Ishikawa (cell line): ENCODE measurements at regions not wholly inside any gene's neighbourhood (a gene's known extent, or its start where the extent isn't known, plus 50 kb on each side); places are given as distances from the start of the nearest gene placed in this dataset.

Experiments used
- CEBPB ChIP-seq: IDR thresholded peaks from 2 replicates; pipeline ENCODE4 v1.6.1; 2012
- CREB1 ChIP-seq: IDR thresholded peaks from 2 replicates; pipeline ENCODE4 v1.6.1; 2012; ENCODE audit warnings: low read depth
- EGR1 ChIP-seq: IDR thresholded peaks from 2 replicates; pipeline ENCODE4 v1.6.1; 2012
- EP300 ChIP-seq: IDR thresholded peaks from 2 replicates; pipeline ENCODE4 v1.6.1; 2012; ENCODE audit warnings: borderline replicate concordance
- FOXM1 ChIP-seq: IDR thresholded peaks from 2 replicates; pipeline ENCODE4 v1.6.1; 2012; ENCODE audit warnings: low read depth, borderline replicate concordance
- NFIC ChIP-seq: IDR thresholded peaks from 2 replicates; pipeline ENCODE4 v1.6.1; 2012
- RAD21 ChIP-seq: IDR thresholded peaks from 2 replicates; pipeline ENCODE4 v1.6.1; 2012; ENCODE audit warnings: low read depth
- TAF1 ChIP-seq: IDR thresholded peaks from 2 replicates; pipeline ENCODE4 v1.6.1; 2012; ENCODE audit warnings: low read depth, mild to moderate bottlenecking
- TCF12 ChIP-seq: IDR thresholded peaks from 2 replicates; pipeline ENCODE4 v1.6.1; 2012; ENCODE audit warnings: low read depth
- TEAD4 ChIP-seq: IDR thresholded peaks from 2 replicates; pipeline ENCODE4 v1.6.1; 2012
- YY1 ChIP-seq: IDR thresholded peaks from 2 replicates; pipeline ENCODE4 v1.6.1; 2012; ENCODE audit warnings: low read depth
- ZBTB7A ChIP-seq: IDR thresholded peaks from 2 replicates; pipeline ENCODE4 v1.6.1; 2012; ENCODE audit warnings: low read depth
- TF ChIP-seq, protein P1 (sequence below): IDR thresholded peaks from 2 replicates; pipeline ENCODE4 v1.6.1; 2012
- TF ChIP-seq, protein P2 (sequence below): IDR thresholded peaks from 2 replicates; pipeline ENCODE4 v1.6.1; 2012
- TF ChIP-seq, protein P3 (sequence below): IDR thresholded peaks from 2 replicates; pipeline ENCODE4 v1.6.1; 2012; ENCODE audit warnings: low read depth, mild to moderate bottlenecking

DNA sequence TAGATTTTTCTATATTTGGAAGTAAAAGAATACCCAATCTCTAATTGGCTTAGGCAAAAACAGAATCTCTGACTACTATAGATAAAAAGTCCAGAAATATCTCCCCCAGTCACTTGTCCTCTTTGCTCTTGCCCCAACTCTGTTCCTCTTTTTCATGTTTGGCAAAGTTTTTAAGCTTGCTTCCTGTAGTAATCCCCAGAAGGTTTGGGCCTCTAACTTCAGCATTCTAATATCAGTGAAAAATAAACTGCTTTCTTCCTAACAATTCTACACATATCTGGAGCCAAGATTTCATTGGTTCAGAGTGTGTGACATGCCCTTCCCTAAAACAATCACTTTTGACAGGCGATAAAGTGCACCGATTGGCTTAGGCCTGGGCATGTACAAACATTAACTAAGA, 1680.3 kb downstream of the MAT2B start:
- TF ChIP-seq FOXM1 (no peak), YY1 (no peak), CEBPB (no peak), TAF1 (no peak), CREB1 (no peak), TCF12 (no peak), ZBTB7A (no peak)
- TF ChIP-seq, protein P1, sequence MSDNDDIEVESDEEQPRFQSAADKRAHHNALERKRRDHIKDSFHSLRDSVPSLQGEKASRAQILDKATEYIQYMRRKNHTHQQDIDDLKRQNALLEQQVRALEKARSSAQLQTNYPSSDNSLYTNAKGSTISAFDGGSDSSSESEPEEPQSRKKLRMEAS = no peak
- TF ChIP-seq, protein P2, sequence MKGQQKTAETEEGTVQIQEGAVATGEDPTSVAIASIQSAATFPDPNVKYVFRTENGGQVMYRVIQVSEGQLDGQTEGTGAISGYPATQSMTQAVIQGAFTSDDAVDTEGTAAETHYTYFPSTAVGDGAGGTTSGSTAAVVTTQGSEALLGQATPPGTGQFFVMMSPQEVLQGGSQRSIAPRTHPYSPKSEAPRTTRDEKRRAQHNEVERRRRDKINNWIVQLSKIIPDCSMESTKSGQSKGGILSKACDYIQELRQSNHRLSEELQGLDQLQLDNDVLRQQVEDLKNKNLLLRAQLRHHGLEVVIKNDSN = no peak

DNA sequence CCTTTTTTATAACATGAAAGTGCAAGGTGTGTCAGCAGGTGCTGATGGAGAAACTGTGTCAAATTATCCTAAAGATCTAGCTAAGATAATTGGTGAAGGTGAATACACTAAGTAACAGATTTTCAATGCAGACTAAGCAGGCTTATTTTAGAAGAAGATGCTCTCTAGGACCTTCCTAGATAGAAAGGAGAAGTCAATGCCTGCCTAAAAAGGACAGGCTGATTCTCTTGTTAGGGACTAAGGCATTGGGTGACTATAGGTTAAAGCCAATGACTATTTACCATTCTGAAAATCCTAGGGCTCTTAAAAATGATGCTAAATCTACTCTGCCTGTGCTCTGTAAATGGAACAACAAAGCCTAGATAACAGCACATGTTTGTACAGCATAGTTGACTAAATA, 1682.4 kb downstream of the MAT2B start:
- TF ChIP-seq EP300 (no peak), CEBPB (no peak), TEAD4 (no peak), NFIC (no peak)
- TF ChIP-seq, protein P3, sequence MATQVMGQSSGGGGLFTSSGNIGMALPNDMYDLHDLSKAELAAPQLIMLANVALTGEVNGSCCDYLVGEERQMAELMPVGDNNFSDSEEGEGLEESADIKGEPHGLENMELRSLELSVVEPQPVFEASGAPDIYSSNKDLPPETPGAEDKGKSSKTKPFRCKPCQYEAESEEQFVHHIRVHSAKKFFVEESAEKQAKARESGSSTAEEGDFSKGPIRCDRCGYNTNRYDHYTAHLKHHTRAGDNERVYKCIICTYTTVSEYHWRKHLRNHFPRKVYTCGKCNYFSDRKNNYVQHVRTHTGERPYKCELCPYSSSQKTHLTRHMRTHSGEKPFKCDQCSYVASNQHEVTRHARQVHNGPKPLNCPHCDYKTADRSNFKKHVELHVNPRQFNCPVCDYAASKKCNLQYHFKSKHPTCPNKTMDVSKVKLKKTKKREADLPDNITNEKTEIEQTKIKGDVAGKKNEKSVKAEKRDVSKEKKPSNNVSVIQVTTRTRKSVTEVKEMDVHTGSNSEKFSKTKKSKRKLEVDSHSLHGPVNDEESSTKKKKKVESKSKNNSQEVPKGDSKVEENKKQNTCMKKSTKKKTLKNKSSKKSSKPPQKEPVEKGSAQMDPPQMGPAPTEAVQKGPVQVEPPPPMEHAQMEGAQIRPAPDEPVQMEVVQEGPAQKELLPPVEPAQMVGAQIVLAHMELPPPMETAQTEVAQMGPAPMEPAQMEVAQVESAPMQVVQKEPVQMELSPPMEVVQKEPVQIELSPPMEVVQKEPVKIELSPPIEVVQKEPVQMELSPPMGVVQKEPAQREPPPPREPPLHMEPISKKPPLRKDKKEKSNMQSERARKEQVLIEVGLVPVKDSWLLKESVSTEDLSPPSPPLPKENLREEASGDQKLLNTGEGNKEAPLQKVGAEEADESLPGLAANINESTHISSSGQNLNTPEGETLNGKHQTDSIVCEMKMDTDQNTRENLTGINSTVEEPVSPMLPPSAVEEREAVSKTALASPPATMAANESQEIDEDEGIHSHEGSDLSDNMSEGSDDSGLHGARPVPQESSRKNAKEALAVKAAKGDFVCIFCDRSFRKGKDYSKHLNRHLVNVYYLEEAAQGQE = no peak

DNA sequence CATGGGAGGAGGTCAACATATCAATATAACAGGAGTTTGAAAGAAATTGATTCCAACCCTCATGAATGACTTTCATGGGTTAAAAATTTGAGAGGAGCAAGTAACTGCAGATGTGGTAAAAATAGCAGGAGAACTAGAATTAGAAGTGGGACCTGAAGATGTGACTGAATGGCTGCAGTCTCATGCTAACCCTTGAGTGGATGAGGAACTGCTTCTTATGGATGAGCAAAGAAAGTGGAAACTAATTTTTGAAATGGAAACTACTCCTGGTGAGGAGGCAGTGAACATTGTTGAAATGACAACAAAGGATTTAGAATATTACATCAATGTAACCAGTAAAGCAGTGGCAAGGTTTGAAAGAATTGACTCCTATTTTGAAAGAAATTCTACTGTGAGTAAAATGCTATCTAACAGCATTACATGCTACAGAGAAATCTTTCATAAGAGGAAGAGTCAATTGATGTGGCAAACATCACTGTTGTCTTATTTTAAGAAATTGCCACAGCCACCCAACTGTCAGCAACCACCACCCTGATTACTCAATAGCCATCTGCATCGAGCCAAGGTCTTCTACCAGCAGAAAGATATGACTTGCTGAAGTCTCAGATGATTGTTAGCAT, 1683.2 kb downstream of the MAT2B start:
- no peak for TF ChIP-seq NFIC
- TF ChIP-seq CEBPB = no peak
- no peak for TF ChIP-seq YY1
- TF ChIP-seq FOXM1 = no peak
- no peak for TF ChIP-seq TAF1
- TF ChIP-seq CREB1 = no peak
- no peak for TF ChIP-seq TCF12
- no peak for TF ChIP-seq EP300

DNA sequence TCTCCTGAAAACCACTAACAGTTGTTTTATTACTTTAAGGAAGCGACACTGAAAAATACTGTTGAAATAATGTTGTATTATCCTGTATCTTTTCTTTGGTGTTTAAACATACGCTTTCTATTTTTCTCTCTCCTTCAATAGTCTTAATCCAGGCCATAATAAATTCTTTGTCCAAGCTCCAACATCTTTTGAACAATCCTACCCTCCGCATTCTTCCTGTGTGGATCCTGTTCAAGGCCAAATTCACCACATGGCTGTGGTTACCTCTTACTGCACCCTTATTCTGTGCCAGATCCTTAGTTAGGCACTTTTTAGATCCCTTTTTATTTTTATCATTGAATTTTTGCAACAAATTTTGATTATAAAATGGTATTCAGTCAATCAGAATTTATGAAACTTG, 1691.5 kb downstream of the MAT2B start:
- TF ChIP-seq YY1 = no peak
- TF ChIP-seq TEAD4 = no peak
- TF ChIP-seq TCF12 = no peak
- TF ChIP-seq, protein P1 = no peak
- TF ChIP-seq RAD21 = no peak
- TF ChIP-seq CREB1 = no peak
- TF ChIP-seq EP300 = no peak

DNA sequence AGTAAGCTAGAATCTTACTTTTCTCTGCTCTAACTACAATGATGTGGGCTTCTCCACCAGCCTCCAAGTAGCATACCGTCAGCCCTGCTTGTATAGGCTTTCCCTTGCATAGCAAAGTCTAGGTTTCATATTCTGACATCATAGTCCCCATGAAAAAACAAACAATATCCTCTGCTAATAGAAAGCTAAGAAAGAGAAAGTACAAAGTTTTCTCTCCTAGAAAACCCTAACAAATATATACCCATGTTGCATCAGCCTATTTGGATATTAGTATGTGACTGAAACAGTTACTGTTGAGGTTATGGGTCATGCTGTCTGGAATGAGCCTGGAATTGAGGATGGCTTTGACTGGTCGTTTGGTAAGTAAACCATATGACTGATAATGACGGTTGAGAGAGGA, 1696.0 kb downstream of the MAT2B start:
- no peak for TF ChIP-seq CEBPB
- TF ChIP-seq, protein P1 = no peak
- no peak for TF ChIP-seq CREB1
- TF ChIP-seq, protein P2 = no peak

DNA sequence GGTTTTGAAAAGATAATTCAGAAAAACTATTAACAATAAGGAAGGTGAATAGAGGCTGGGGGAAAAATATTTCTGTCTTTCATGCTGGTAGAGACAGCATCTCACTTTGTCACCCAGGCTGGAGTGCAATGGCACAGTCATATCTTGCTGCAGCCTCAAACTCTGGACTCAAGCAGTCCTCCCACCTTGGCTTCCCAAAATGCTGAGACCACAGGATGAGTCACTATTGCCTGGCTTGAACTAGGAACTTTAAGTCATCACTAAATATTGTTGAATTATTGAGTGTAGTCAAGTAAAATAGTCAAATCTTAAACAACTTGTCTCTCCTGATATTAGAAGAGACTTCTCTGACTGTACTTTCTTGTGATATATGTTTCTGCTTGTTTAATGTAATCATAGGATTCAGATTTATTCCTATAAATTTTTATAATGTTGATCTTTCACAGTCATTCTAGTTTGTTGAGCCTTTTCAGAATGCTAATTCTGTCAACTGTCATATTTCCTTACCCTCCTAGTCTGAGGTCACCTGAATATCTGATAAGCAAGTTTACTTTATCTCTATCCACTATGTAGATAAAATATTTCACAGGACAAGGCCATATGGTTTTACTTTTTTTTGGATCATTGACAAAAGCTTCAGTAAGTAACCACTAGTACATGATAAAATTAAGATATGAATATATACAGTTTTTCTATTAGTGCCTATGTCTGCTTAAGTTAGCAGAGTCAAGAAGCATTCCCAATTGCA, 1696.5 kb downstream of the MAT2B start:
- no peak for TF ChIP-seq CREB1
- TF ChIP-seq ZBTB7A = no peak
- TF ChIP-seq TCF12 = no peak
- TF ChIP-seq, protein P1 = no peak
- TF ChIP-seq TEAD4 = no peak
- no peak for TF ChIP-seq YY1
- TF ChIP-seq NFIC = no peak
- no peak for TF ChIP-seq FOXM1
- TF ChIP-seq EP300 = no peak
- TF ChIP-seq, protein P2 = no peak
- TF ChIP-seq, protein P3 = no peak
- no peak for TF ChIP-seq CEBPB
- no peak for TF ChIP-seq RAD21
- no peak for TF ChIP-seq TAF1
- no peak for TF ChIP-seq EGR1
